OCI-LY3 (cell line): ENCODE measurements at regions not wholly inside any gene's neighbourhood (a gene's known extent, or its start where the extent isn't known, plus 50 kb on each side); places are given as distances from the start of the nearest gene placed in this dataset.
A peak's percentile ranks its signal among the peaks of the same experiment; 100 is the strongest.

ENCODE experiments used
- H2AFZ ChIP-seq: fragments of 200-600, 300-600 bp; shearing (Covaris generic); 2 replicates; pipeline ENCODE4 v1.6.0; 2014; ENCODE audit warnings: antibody characterized with exemption, low read depth, low read length
- H3K27ac ChIP-seq: fragments of 200-600, 300-600 bp; sonication (generic); 2 replicates; pipeline ENCODE4 v1.5.1; 2014; ENCODE audit warnings: mild to moderate bottlenecking, low read length, moderate library complexity, mixed read lengths
- H3K27me3 ChIP-seq: fragments of 200-600, 300-600 bp; sonication (generic); 2 replicates; pipeline ENCODE4 v1.6.1; 2014; ENCODE audit warnings: low read depth, low read length, mixed read lengths
- H3K36me3 ChIP-seq: fragments of 200-600, 300-600 bp; sonication (generic); replicated peaks from 2 replicates; pipeline ENCODE3; 2014; ENCODE audit warnings: low read depth, low read length, mixed read lengths
- H3K4me1 ChIP-seq: fragments of 300-600, 200-600 bp; sonication (generic); 2 replicates; pipeline ENCODE4 v1.6.1; 2014; ENCODE audit warnings: low read length, mixed read lengths
- H3K4me2 ChIP-seq: fragments of 200-600, 300-600 bp; sonication (generic); 2 replicates; pipeline ENCODE4 v1.6.1; 2014; ENCODE audit warnings: low read length, mixed read lengths
- H3K4me3 ChIP-seq: fragments of 300-600, 200-600 bp; sonication (generic); 2 replicates; pipeline ENCODE4 v1.5.1; 2014; ENCODE audit warnings: antibody characterized with exemption, mild to moderate bottlenecking, low read length, moderate library complexity
- H3K79me2 ChIP-seq: fragments of 300-600, 200-600 bp; shearing (Covaris generic); 2 replicates; pipeline ENCODE4 v1.6.1; 2014; ENCODE audit warnings: mild to moderate bottlenecking, low read length, mixed read lengths
- H3K9ac ChIP-seq: fragments of 300-600, 200-600 bp; shearing (Covaris generic); 2 replicates; pipeline ENCODE4 v1.6.0; 2014; ENCODE audit warnings: mild to moderate bottlenecking, low read length, moderate library complexity
- H3K9me3 ChIP-seq: fragments of 200-600, 300-600 bp; shearing (Covaris generic); 2 replicates; pipeline ENCODE4 v1.6.1; 2014; ENCODE audit warnings: low read length, mixed read lengths; ENCODE audit not compliant: insufficient read depth
- H4K20me1 ChIP-seq: fragments of 200-600, 300-600 bp; sonication (generic); 2 replicates; pipeline ENCODE4 v1.6.1; 2016; ENCODE audit warnings: low read length, mixed read lengths; ENCODE audit not compliant: insufficient read depth
- EZH2phosphoT487 ChIP-seq: fragments of 200-600 bp; shearing (Covaris generic); IDR thresholded peaks from 2 replicates; pipeline ENCODE4 v1.6.1; 2018; ENCODE audit warnings: antibody characterized with exemption, mixed run types, low read depth
- TF ChIP-seq, protein P1 (sequence below): fragments of 200-600, 300-600 bp; sonication (generic); IDR thresholded peaks from 2 replicates; pipeline ENCODE4 v1.5.1; 2014; ENCODE audit warnings: antibody characterized with exemption, low read length, low read depth

DNA sequence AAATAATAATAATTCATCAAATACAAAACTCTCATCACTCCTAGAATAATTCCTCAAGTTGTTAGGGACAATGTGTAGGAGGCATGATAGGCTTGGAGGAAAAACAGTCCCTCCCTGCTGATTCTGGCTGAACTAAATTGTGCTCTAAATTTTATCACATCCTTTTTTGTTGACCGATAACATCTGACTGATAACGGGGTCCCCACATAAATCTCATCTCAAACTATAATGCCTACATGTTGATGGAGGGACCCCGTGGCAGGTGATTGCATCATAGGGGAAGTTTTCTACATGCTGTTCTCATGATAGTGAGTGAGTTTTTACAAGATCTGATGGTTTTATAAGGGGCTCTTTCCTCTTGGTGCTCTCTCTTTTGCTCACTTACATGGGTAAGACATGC, 1043.5 kb upstream of the SORCS1 start:
- H3K4me3 ChIP-seq: no peak overlapping the region
- TF ChIP-seq, protein P1, sequence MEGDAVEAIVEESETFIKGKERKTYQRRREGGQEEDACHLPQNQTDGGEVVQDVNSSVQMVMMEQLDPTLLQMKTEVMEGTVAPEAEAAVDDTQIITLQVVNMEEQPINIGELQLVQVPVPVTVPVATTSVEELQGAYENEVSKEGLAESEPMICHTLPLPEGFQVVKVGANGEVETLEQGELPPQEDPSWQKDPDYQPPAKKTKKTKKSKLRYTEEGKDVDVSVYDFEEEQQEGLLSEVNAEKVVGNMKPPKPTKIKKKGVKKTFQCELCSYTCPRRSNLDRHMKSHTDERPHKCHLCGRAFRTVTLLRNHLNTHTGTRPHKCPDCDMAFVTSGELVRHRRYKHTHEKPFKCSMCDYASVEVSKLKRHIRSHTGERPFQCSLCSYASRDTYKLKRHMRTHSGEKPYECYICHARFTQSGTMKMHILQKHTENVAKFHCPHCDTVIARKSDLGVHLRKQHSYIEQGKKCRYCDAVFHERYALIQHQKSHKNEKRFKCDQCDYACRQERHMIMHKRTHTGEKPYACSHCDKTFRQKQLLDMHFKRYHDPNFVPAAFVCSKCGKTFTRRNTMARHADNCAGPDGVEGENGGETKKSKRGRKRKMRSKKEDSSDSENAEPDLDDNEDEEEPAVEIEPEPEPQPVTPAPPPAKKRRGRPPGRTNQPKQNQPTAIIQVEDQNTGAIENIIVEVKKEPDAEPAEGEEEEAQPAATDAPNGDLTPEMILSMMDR: no peak
- no peak for TF ChIP-seq EZH2phosphoT487
- no peaks in the 10 kb centered on the region for H3K9me3 ChIP-seq
- H3K27ac ChIP-seq: no peak overlapping the region
- H3K27me3 ChIP-seq: no peaks in the 10 kb centered on the region
- peaks cover 5% of the 10 kb centered on the region for H3K4me1 ChIP-seq
- no peaks in the 10 kb centered on the region for H3K79me2 ChIP-seq
- H3K4me2 ChIP-seq: no peak overlapping the region
- no peak overlapping the region for H3K9ac ChIP-seq
- H4K20me1 ChIP-seq: no peaks in the 10 kb centered on the region
- H3K36me3 ChIP-seq: no peaks in the 10 kb centered on the region
- H2AFZ ChIP-seq: no peak overlapping the region

DNA sequence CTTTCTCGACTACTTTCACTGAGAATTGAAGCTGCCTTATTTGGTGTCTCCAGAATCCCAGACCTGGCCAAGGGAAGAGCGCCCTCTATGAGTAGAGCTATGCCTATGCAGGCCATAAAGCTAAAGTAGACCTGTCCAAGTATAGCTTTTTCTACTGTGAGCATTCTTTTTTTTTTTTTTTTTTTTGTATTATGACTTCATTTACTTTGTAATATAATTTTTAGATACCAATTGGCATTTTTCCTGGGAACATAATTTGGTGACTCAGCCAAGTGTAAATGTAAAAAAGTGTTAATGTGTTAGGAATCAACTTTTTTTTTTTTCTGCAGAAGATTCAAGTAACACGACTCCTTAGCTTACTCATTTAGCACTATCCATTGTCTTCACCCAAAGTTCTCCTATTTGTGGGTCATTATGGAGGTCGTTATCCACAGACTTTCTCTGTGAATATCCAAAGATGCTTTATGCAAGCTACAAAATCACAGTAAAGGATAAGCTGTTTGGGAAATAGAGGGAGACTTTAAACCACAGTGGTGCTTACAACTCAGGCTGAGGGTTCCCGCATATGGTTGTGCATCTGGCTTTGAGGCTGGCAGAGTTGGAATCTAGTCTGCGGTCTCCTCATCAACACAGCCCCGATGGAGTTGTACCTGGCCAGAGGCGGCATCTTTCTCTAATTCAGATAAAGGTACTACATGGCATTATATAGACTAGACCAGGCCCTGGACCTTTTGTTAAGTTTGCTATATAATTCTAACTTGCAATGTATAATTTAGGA, 1040.2 kb upstream of the SORCS1 start:
- TF ChIP-seq EZH2phosphoT487: no peak
- TF ChIP-seq, protein P1: peak; percentile 67
- no peak overlapping the region for H3K27ac ChIP-seq
- peak overlapping the region; percentile 22; the same call in 1 of the 2 replicates for H3K4me2 ChIP-seq
- H3K27me3 ChIP-seq: no peaks in the 10 kb centered on the region
- H3K9ac ChIP-seq: no peak overlapping the region
- no peak overlapping the region for H2AFZ ChIP-seq
- peaks cover 5% of the 10 kb centered on the region for H3K4me1 ChIP-seq
- no peaks in the 10 kb centered on the region for H3K9me3 ChIP-seq
- H3K36me3 ChIP-seq: no peaks in the 10 kb centered on the region
- no peaks in the 10 kb centered on the region for H4K20me1 ChIP-seq
- H3K79me2 ChIP-seq: no peaks in the 10 kb centered on the region
- H3K4me3 ChIP-seq: no peak overlapping the region

DNA sequence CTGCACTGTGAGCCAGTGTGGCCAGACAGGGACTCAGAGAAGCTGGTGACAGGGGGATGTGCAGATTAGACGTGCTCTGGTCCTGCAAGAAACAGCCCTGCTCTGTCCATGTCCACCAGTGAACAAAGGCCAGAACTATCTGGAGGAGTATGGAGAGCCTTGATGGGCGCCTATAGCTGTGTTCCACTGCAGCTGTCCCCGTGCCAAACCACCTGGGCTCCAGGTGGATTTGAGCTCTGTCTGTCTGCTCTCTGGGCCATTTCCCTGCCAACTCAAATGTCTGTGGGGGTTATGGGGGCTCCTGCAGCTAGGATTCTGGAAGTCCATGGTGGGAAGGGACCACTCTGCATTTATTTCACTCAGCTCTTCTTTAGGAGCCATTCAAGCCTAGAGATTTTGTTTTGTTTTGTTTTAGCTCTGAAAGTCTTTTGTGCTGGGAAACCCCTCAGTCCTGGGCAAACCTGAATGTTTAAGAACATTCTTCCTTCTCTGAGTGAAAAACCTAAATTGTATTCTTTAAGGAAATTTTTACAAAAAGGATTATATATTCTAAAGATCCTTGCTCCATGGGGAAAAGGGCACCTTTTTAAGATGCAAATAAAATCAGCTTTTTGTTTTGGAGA, 1039.5 kb upstream of the SORCS1 start:
- no peaks in the 10 kb centered on the region for H3K27me3 ChIP-seq
- H3K4me3 ChIP-seq: no peak overlapping the region
- H3K36me3 ChIP-seq: no peaks in the 10 kb centered on the region
- H3K9me3 ChIP-seq: no peaks in the 10 kb centered on the region
- H4K20me1 ChIP-seq: no peaks in the 10 kb centered on the region
- no peaks in the 10 kb centered on the region for H3K79me2 ChIP-seq
- peaks cover 5% of the 10 kb centered on the region for H3K4me1 ChIP-seq
- no peak overlapping the region for H3K9ac ChIP-seq
- no peak overlapping the region for H2AFZ ChIP-seq
- TF ChIP-seq, protein P1: no peak
- TF ChIP-seq EZH2phosphoT487: no peak
- H3K27ac ChIP-seq: no peak overlapping the region
- peak overlapping the region; percentile 22; the same call in 1 of the 2 replicates for H3K4me2 ChIP-seq

DNA sequence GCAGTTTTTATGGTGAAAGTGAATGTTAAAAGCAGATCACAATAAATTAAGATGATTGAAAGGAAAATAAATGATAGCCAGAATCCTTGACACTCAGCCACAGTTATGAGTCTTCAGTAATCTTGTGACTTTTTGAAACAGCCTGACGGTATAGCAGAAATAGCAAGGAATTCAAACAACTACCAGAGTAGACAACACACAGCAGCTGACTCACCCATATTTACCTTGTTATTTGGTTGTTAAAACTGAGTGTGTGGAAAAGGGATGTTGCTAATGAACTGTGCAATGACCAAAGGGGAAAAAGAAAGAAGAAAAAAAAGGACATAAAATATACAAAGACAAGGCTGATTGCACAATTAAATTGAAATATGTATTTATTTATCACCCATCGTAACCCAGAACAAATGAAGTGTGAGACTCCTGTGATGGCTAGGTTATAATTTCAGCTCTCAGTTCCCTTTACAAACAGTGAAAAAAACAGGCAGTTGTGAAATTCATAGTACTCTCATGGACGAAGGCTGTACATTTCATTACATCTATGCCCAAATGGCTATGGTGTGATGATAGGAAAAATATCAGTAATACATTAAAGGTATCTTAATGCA, 1023.0 kb upstream of the SORCS1 start:
- Histone ChIP-seq H3K4me1 (no peaks in the 10 kb centered on the region), H2AFZ (no peak overlapping the region), H3K27ac (no peak overlapping the region), H3K36me3 (no peaks in the 10 kb centered on the region), H3K79me2 (no peaks in the 10 kb centered on the region), H3K4me2 (no peak overlapping the region), H3K27me3 (no peaks in the 10 kb centered on the region), H3K4me3 (no peak overlapping the region), H3K9ac (no peak overlapping the region), H3K9me3 (no peaks in the 10 kb centered on the region), H4K20me1 (no peaks in the 10 kb centered on the region)
- TF ChIP-seq, protein P1: no peak
- TF ChIP-seq EZH2phosphoT487: no peak
